Prostate gland (tissue), 2 donors: ENCODE measurements at regions not wholly inside any gene's neighbourhood (a gene's known extent, or its start where the extent isn't known, plus 50 kb on each side); places are given as distances from the start of the nearest gene placed in this dataset.

Experiments used
- CTCF ChIP-seq, 4 experiments: fragments of 200-600 bp in 2 of 4; fragments of 450-650 bp in 2 of 4; sonication (generic) in 2 of 4; IDR thresholded peaks; 1 replicate in 3 of 4; 2 replicates in 1 of 4; pipeline ENCODE4 v1.5.1; 2016 to 2019; ENCODE audit warnings: antibody characterized with exemption in 4 of 4, mild to moderate bottlenecking in 2 of 4, moderate library complexity in 2 of 4
- POLR2A ChIP-seq: fragments of 450-650 bp; IDR thresholded peaks from one replicate; pipeline ENCODE4 v1.6.1; 2016; ENCODE audit warnings: antibody characterized with exemption, mild to moderate bottlenecking
- POLR2AphosphoS5 ChIP-seq: sonication (generic); formaldehyde crosslinking; IDR thresholded peaks from one replicate; pipeline ENCODE4 v1.6.1; 2017; ENCODE audit warnings: antibody characterized with exemption

- no peak for TF ChIP-seq POLR2AphosphoS5
- TF ChIP-seq CTCF (IDR thresholded peaks at IDR 0.05): no peak
- TF ChIP-seq POLR2A: no peak
These were observed 836.7 kb downstream of the CBLN2 start for GRCh38 chr18:71707400-71707799.
